Suprapubic skin (tissue), 4 donors: ENCODE measurements at regions not wholly inside any gene's neighbourhood (a gene's known extent, or its start where the extent isn't known, plus 50 kb on each side); places are given as distances from the start of the nearest gene placed in this dataset.

Experiments used
- EP300 ChIP-seq: sonication (generic); formaldehyde crosslinking; IDR thresholded peaks from one replicate; pipeline ENCODE4 v1.6.1; 2017; ENCODE audit warnings: antibody characterized with exemption
- POLR2A ChIP-seq, 2 donors: fragments of 450-650 bp; IDR thresholded peaks; one replicate each; pipeline ENCODE4 v1.6.1; 2017; ENCODE audit warnings: antibody characterized with exemption in 2 of 2, mild to moderate bottlenecking in 2 of 2, moderate library complexity in 2 of 2
- POLR2AphosphoS5 ChIP-seq, 3 donors: sonication (generic); formaldehyde crosslinking; IDR thresholded peaks; one replicate each; pipeline ENCODE4 v1.6.1; 2017; ENCODE audit warnings: antibody characterized with exemption in 3 of 3
- TF ChIP-seq, protein P1 (sequence below), 2 donors: fragments of 200-600 bp in 1 of 2; fragments of 450-650 bp in 1 of 2; sonication (generic) in 1 of 2; IDR thresholded peaks; one replicate each; pipeline ENCODE4 v1.5.1; 2016 to 2019; ENCODE audit warnings: antibody characterized with exemption in 2 of 2, mild to moderate bottlenecking in 1 of 2, moderate library complexity in 1 of 2

DNA sequence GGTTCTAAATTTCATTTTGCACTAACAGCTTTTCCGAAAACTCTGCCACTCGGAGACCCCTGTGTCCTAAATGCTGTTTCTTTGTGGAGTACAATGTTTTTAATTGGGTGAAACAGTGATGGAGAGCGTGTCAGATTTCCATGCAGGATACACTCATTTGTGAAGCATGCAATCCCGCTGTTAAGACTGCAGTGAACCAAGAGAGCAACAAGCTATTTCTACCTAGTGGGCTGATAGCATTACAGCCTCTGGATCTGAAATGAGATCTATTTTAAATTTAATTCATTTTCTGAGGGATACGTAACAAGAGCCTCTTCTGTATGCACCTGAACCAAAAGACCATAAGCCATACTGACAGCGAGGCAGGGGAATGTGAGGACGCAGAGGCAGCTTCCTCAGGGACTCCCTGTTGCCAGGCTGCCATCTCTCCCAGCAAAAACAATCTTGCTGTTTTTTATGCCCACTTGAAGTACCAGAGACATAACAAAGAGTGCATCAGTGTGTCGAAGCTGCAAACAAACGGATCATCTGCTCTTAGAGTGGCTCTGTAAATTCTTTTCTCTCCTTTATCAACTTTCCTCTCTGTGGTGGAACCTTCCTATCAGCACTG lies 199.9 kb upstream of the COX10 start:
- TF ChIP-seq POLR2A (IDR thresholded peaks at IDR 0.05) (no peak), EP300 (no peak), POLR2AphosphoS5 (IDR thresholded peaks at IDR 0.05) (no peak)
- TF ChIP-seq, protein P1, sequence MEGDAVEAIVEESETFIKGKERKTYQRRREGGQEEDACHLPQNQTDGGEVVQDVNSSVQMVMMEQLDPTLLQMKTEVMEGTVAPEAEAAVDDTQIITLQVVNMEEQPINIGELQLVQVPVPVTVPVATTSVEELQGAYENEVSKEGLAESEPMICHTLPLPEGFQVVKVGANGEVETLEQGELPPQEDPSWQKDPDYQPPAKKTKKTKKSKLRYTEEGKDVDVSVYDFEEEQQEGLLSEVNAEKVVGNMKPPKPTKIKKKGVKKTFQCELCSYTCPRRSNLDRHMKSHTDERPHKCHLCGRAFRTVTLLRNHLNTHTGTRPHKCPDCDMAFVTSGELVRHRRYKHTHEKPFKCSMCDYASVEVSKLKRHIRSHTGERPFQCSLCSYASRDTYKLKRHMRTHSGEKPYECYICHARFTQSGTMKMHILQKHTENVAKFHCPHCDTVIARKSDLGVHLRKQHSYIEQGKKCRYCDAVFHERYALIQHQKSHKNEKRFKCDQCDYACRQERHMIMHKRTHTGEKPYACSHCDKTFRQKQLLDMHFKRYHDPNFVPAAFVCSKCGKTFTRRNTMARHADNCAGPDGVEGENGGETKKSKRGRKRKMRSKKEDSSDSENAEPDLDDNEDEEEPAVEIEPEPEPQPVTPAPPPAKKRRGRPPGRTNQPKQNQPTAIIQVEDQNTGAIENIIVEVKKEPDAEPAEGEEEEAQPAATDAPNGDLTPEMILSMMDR (IDR thresholded peaks at IDR 0.05), result no peak
